WTC11 (cell line): ENCODE measurements at regions not wholly inside any gene's neighbourhood (a gene's known extent, or its start where the extent isn't known, plus 50 kb on each side); places are given as distances from the start of the nearest gene placed in this dataset.

Experiments
- ATAC-seq: fragments of 200-7000 bp; cut with Tn5 transposase; 2 replicates; pipeline ENCODE4 v1.10.0; 2021; ENCODE audit warnings: mild to moderate bottlenecking, moderate library complexity
- CTCF ChIA-PET: fragments of 300-600 bp; sonication (Branson Sonifier 250); formaldehyde crosslinking; loops from one replicate; lab custom pipeline; 2021; ENCODE audit warnings: antibody characterized with exemption; lab: Charles Lee
- POLR2A ChIA-PET: fragments of 350-600 bp; sonication (Branson Sonifier 250); formaldehyde crosslinking; loops from one replicate; lab custom pipeline; 2021; ENCODE audit warnings: antibody characterized with exemption; lab: Charles Lee
- DNase-seq: peaks from one replicate; pipeline ENCODE4 v3.0.0; 2021; ENCODE audit warnings: low spot score
- H3K27ac Mint-ChIP-seq: 2 replicates; pipeline ENCODE4 v1.8.0; 2021; ENCODE audit warnings: mixed read lengths
- H3K27me3 Mint-ChIP-seq: 2 replicates; pipeline ENCODE4 v1.8.0; 2021; ENCODE audit warnings: low read depth, mild to moderate bottlenecking, moderate library complexity, mixed read lengths
- H3K36me3 Mint-ChIP-seq: 2 replicates; pipeline ENCODE4 v1.8.0; 2021; ENCODE audit warnings: mixed read lengths
- H3K4me1 Mint-ChIP-seq: 2 replicates; pipeline ENCODE4 v1.8.0; 2022; ENCODE audit warnings: mixed read lengths
- H3K4me3 Mint-ChIP-seq: 2 replicates; pipeline ENCODE4 v1.8.0; 2021; ENCODE audit warnings: mild to moderate bottlenecking, moderate library complexity, mixed read lengths
- H3K9me3 Mint-ChIP-seq: 2 replicates; pipeline ENCODE4 v1.8.0; 2021; ENCODE audit warnings: mixed read lengths
- CREB1 ChIP-seq: sonication (generic); formaldehyde crosslinking; IDR thresholded peaks from 2 replicates; pipeline ENCODE4 v1.8.0; 2023; ENCODE audit warnings: mild to moderate bottlenecking, missing genetic modification reagents
- ELF4 ChIP-seq: sonication (generic); formaldehyde crosslinking; IDR thresholded peaks from 2 replicates; pipeline ENCODE4 v1.8.1; 2022; ENCODE audit warnings: low read depth, mild to moderate bottlenecking, moderate library complexity, missing genetic modification reagents
- EMX1 ChIP-seq: fragments of 250-450 bp; sonication (Bioruptor Pico); IDR thresholded peaks from 2 replicates; pipeline ENCODE4 v1.8.0; 2021; ENCODE audit warnings: mild to moderate bottlenecking
- ESRRA ChIP-seq: sonication (generic); formaldehyde crosslinking; IDR thresholded peaks from 2 replicates; pipeline ENCODE4 v1.8.1; 2022; ENCODE audit warnings: mild to moderate bottlenecking, missing genetic modification reagents, borderline replicate concordance
- FOXK1 ChIP-seq: sonication (generic); formaldehyde crosslinking; IDR thresholded peaks from 2 replicates; pipeline ENCODE4 v1.8.0; 2022; ENCODE audit warnings: mild to moderate bottlenecking, moderate library complexity, missing genetic modification reagents
- IRF2 ChIP-seq: sonication (generic); formaldehyde crosslinking; IDR thresholded peaks from 2 replicates; pipeline ENCODE4 v1.8.0; 2022; ENCODE audit warnings: low read depth, missing genetic modification reagents, borderline replicate concordance
- JAZF1 ChIP-seq: fragments of 250-450 bp; sonication (Bioruptor Pico); IDR thresholded peaks from 2 replicates; pipeline ENCODE4 v1.9.0; 2021; ENCODE audit warnings: moderate library complexity, mild to moderate bottlenecking, inconsistent platforms
- JUN ChIP-seq: sonication (generic); formaldehyde crosslinking; IDR thresholded peaks from 2 replicates; pipeline ENCODE4 v1.8.0; 2023; ENCODE audit warnings: mild to moderate bottlenecking, missing genetic modification reagents
- NR1H2 ChIP-seq: sonication (generic); formaldehyde crosslinking; IDR thresholded peaks from 2 replicates; pipeline ENCODE4 v1.9.0; 2021; ENCODE audit warnings: mild to moderate bottlenecking, moderate library complexity, missing genetic modification reagents
- NR3C1 ChIP-seq: sonication (generic); formaldehyde crosslinking; conservative IDR thresholded peaks from 2 replicates; pipeline ENCODE4 v1.8.1; 2023; ENCODE audit warnings: low read depth, mild to moderate bottlenecking, missing genetic modification reagents
- OVOL2 ChIP-seq: fragments of 250-450 bp; sonication (Bioruptor Pico); IDR thresholded peaks from 2 replicates; pipeline ENCODE4 v1.9.0; 2021; ENCODE audit warnings: mild to moderate bottlenecking, borderline replicate concordance
- SMAD4 ChIP-seq: sonication (generic); formaldehyde crosslinking; IDR thresholded peaks from 2 replicates; pipeline ENCODE4 v1.8.0; 2022; ENCODE audit warnings: mild to moderate bottlenecking, missing genetic modification reagents
- ZNF138 ChIP-seq: sonication (generic); formaldehyde crosslinking; conservative IDR thresholded peaks from 2 replicates; pipeline ENCODE4 v1.8.1; 2022; ENCODE audit warnings: mild to moderate bottlenecking, moderate library complexity, missing genetic modification reagents
- ZNF317 ChIP-seq: sonication (generic); formaldehyde crosslinking; IDR thresholded peaks from 2 replicates; pipeline ENCODE4 v1.8.1; 2023; ENCODE audit warnings: low read depth, mild to moderate bottlenecking, moderate library complexity, missing genetic modification reagents, borderline replicate concordance
- TF ChIP-seq, protein P1 (sequence below): fragments of 200-600 bp; IDR thresholded peaks from 2 replicates; pipeline ENCODE4 v1.8.0; 2022; ENCODE audit warnings: antibody characterized with exemption
- TF ChIP-seq, protein P2 (sequence below): sonication (generic); formaldehyde crosslinking; IDR thresholded peaks from 2 replicates; pipeline ENCODE4 v1.8.0; 2022; ENCODE audit warnings: mild to moderate bottlenecking, missing genetic modification reagents
- TF ChIP-seq, protein P3 (sequence below): sonication (generic); formaldehyde crosslinking; IDR thresholded peaks from 2 replicates; pipeline ENCODE4 v1.8.1; 2023; ENCODE audit warnings: mild to moderate bottlenecking, missing genetic modification reagents
- TF ChIP-seq, protein P4 (sequence below): fragments of 250-450 bp; sonication (Bioruptor Pico); IDR thresholded peaks from 2 replicates; pipeline ENCODE4 v1.8.0; 2021; ENCODE audit warnings: mild to moderate bottlenecking
- TF ChIP-seq, protein P5 (sequence below): sonication (generic); formaldehyde crosslinking; IDR thresholded peaks from 2 replicates; pipeline ENCODE4 v1.8.1; 2023; ENCODE audit warnings: mild to moderate bottlenecking, moderate library complexity, missing genetic modification reagents
- TF ChIP-seq, protein P6 (sequence below): sonication (generic); formaldehyde crosslinking; conservative IDR thresholded peaks from 2 replicates; pipeline ENCODE4 v1.8.1; 2023; ENCODE audit warnings: mild to moderate bottlenecking, low read depth, missing genetic modification reagents, moderate library complexity
- TF ChIP-seq, protein P7 (sequence below): sonication (generic); formaldehyde crosslinking; IDR thresholded peaks from 2 replicates; pipeline ENCODE4 v1.8.0; 2022; ENCODE audit warnings: mild to moderate bottlenecking, missing genetic modification reagents
- TF ChIP-seq, protein P8 (sequence below): sonication (generic); formaldehyde crosslinking; IDR thresholded peaks from 2 replicates; pipeline ENCODE4 v1.8.1; 2022; ENCODE audit warnings: low read depth, mild to moderate bottlenecking, moderate library complexity, missing genetic modification reagents, borderline replicate concordance

DNA sequence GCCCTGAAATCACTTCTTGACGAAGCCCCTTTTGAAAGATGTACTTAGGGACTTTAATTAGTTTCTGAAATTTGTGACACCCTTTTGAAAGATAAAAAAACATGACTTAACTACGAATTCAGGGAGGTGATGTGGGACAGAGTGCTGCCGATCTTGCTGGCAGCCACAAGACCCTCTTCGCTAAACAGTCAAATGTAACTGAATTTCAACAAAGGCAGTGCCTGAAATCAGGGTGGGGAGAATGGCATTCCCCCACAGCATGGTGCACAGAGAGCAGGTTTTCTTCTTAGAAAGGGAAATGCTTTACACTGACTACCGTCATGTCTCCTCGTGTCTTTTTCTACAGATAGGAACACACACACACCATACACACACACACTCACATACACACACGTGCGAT is 640.2 kb upstream of the POU3F3 start:
- DNase-seq (peak; percentile 11), ATAC-seq (peak; percentile 57)
- no peak for TF ChIP-seq ZNF138 (CRISPR knock-in tag)
- no peak for TF ChIP-seq CREB1 (CRISPR knock-in tag)
- TF ChIP-seq ESRRA (CRISPR knock-in tag): no peak
- TF ChIP-seq JUN (CRISPR knock-in tag): no peak
- no peak for TF ChIP-seq NR1H2 (CRISPR knock-in tag)
- TF ChIP-seq, protein P1, sequence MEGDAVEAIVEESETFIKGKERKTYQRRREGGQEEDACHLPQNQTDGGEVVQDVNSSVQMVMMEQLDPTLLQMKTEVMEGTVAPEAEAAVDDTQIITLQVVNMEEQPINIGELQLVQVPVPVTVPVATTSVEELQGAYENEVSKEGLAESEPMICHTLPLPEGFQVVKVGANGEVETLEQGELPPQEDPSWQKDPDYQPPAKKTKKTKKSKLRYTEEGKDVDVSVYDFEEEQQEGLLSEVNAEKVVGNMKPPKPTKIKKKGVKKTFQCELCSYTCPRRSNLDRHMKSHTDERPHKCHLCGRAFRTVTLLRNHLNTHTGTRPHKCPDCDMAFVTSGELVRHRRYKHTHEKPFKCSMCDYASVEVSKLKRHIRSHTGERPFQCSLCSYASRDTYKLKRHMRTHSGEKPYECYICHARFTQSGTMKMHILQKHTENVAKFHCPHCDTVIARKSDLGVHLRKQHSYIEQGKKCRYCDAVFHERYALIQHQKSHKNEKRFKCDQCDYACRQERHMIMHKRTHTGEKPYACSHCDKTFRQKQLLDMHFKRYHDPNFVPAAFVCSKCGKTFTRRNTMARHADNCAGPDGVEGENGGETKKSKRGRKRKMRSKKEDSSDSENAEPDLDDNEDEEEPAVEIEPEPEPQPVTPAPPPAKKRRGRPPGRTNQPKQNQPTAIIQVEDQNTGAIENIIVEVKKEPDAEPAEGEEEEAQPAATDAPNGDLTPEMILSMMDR: no peak
- no peak for TF ChIP-seq SMAD4 (CRISPR knock-in tag)
- TF ChIP-seq ELF4 (CRISPR knock-in tag): no peak
- no peak for TF ChIP-seq ZNF317 (CRISPR knock-in tag)
- TF ChIP-seq, protein P2, sequence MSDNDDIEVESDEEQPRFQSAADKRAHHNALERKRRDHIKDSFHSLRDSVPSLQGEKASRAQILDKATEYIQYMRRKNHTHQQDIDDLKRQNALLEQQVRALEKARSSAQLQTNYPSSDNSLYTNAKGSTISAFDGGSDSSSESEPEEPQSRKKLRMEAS: no peak
- Mint-ChIP-seq H3K4me1 (peaks cover 47% of the 10 kb centered on the region), H3K4me3 (no peak overlapping the region), H3K27ac (no peak overlapping the region), H3K36me3 (no peaks in the 10 kb centered on the region), H3K27me3 (no peaks in the 10 kb centered on the region; the same call in 1 of the 2 replicates), H3K9me3 (no peaks in the 10 kb centered on the region)
- POLR2A ChIA-PET: no interaction called here
- CTCF ChIA-PET: no interaction called here

DNA sequence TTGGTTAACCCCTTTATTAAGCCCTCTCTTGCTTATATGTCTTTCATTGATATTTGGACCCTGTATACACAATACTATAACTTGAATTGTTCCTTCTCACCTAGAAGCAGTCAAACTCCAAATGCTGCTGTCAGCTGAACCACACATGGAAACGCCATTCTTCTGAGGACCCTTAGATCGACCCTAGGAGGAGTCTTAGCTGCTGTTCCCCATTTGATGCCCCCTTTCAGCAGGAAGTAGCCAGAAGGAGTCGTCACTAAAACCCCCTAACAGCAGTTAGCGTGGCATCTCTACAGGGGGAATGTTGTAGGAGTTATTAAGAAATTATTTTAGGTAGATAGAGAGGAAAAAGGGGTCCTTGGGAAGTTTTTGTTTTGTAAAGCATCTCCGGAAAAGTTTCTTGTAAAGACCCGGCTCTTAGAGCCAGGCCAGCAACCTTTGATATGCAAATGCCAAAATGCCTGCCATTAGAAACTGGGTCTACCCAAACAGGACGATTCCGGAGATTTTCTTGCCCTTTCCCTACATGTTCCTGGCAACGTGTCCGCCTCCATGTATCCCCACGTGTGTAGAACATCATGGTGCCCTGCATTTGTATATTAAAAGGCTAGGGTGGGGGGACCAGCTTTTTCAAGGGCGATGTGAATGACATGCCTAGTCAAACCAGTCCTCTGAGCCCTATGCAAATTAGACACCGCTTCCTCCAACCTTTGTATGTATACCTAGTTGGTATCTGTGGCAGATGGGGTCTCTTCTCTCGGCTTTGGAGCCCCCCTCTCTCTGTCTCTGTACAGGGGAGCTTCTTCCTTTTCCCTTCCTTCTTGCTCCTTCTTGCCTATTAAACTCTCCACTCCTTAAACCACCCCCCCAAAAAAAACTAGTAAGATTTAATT is 638.4 kb upstream of the POU3F3 start:
- TF ChIP-seq FOXK1 (CRISPR knock-in tag) (no peak), JAZF1 (CRISPR knock-in tag) (no peak), IRF2 (no peak), NR3C1 (CRISPR knock-in tag) (no peak), OVOL2 (CRISPR knock-in tag) (no peak), EMX1 (CRISPR knock-in tag) (no peak), ELF4 (CRISPR knock-in tag) (no peak)
- TF ChIP-seq, protein P3, sequence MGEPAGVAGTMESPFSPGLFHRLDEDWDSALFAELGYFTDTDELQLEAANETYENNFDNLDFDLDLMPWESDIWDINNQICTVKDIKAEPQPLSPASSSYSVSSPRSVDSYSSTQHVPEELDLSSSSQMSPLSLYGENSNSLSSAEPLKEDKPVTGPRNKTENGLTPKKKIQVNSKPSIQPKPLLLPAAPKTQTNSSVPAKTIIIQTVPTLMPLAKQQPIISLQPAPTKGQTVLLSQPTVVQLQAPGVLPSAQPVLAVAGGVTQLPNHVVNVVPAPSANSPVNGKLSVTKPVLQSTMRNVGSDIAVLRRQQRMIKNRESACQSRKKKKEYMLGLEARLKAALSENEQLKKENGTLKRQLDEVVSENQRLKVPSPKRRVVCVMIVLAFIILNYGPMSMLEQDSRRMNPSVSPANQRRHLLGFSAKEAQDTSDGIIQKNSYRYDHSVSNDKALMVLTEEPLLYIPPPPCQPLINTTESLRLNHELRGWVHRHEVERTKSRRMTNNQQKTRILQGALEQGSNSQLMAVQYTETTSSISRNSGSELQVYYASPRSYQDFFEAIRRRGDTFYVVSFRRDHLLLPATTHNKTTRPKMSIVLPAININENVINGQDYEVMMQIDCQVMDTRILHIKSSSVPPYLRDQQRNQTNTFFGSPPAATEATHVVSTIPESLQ (CRISPR knock-in tag): no peak
- TF ChIP-seq, protein P4, sequence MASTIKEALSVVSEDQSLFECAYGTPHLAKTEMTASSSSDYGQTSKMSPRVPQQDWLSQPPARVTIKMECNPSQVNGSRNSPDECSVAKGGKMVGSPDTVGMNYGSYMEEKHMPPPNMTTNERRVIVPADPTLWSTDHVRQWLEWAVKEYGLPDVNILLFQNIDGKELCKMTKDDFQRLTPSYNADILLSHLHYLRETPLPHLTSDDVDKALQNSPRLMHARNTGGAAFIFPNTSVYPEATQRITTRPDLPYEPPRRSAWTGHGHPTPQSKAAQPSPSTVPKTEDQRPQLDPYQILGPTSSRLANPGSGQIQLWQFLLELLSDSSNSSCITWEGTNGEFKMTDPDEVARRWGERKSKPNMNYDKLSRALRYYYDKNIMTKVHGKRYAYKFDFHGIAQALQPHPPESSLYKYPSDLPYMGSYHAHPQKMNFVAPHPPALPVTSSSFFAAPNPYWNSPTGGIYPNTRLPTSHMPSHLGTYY (CRISPR knock-in tag): no peak
- TF ChIP-seq, protein P5, sequence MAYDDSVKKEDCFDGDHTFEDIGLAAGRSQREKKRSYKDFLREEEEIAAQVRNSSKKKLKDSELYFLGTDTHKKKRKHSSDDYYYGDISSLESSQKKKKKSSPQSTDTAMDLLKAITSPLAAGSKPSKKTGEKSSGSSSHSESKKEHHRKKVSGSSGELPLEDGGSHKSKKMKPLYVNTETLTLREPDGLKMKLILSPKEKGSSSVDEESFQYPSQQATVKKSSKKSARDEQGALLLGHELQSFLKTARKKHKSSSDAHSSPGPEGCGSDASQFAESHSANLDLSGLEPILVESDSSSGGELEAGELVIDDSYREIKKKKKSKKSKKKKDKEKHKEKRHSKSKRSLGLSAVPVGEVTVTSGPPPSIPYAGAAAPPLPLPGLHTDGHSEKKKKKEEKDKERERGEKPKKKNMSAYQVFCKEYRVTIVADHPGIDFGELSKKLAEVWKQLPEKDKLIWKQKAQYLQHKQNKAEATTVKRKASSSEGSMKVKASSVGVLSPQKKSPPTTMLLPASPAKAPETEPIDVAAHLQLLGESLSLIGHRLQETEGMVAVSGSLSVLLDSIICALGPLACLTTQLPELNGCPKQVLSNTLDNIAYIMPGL: no peak
- TF ChIP-seq, protein P6, sequence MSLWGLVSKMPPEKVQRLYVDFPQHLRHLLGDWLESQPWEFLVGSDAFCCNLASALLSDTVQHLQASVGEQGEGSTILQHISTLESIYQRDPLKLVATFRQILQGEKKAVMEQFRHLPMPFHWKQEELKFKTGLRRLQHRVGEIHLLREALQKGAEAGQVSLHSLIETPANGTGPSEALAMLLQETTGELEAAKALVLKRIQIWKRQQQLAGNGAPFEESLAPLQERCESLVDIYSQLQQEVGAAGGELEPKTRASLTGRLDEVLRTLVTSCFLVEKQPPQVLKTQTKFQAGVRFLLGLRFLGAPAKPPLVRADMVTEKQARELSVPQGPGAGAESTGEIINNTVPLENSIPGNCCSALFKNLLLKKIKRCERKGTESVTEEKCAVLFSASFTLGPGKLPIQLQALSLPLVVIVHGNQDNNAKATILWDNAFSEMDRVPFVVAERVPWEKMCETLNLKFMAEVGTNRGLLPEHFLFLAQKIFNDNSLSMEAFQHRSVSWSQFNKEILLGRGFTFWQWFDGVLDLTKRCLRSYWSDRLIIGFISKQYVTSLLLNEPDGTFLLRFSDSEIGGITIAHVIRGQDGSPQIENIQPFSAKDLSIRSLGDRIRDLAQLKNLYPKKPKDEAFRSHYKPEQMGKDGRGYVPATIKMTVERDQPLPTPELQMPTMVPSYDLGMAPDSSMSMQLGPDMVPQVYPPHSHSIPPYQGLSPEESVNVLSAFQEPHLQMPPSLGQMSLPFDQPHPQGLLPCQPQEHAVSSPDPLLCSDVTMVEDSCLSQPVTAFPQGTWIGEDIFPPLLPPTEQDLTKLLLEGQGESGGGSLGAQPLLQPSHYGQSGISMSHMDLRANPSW (CRISPR knock-in tag): no peak
- TF ChIP-seq, protein P7, sequence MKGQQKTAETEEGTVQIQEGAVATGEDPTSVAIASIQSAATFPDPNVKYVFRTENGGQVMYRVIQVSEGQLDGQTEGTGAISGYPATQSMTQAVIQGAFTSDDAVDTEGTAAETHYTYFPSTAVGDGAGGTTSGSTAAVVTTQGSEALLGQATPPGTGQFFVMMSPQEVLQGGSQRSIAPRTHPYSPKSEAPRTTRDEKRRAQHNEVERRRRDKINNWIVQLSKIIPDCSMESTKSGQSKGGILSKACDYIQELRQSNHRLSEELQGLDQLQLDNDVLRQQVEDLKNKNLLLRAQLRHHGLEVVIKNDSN (CRISPR knock-in tag): no peak
- TF ChIP-seq, protein P8, sequence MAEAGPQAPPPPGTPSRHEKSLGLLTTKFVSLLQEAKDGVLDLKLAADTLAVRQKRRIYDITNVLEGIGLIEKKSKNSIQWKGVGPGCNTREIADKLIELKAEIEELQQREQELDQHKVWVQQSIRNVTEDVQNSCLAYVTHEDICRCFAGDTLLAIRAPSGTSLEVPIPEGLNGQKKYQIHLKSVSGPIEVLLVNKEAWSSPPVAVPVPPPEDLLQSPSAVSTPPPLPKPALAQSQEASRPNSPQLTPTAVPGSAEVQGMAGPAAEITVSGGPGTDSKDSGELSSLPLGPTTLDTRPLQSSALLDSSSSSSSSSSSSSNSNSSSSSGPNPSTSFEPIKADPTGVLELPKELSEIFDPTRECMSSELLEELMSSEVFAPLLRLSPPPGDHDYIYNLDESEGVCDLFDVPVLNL (CRISPR knock-in tag): no peak
- no peaks in the 10 kb centered on the region for H3K36me3 Mint-ChIP-seq
- peaks cover 47% of the 10 kb centered on the region for H3K4me1 Mint-ChIP-seq
- peak; percentile 80 for ATAC-seq
- POLR2A ChIA-PET: no interaction called here
- CTCF ChIA-PET: no interaction called here
- H3K27ac Mint-ChIP-seq: no peak overlapping the region
- H3K4me3 Mint-ChIP-seq: peak overlapping the region; percentile 56
- no peaks in the 10 kb centered on the region for H3K9me3 Mint-ChIP-seq
- H3K27me3 Mint-ChIP-seq: no peaks in the 10 kb centered on the region; the same call in 1 of the 2 replicates
- peak; percentile 12 for DNase-seq
